ENCODE measurements at regions not wholly inside any gene's neighbourhood (a gene's known extent, or its start where the extent isn't known, plus 50 kb on each side); places are given as distances from the start of the nearest gene placed in this dataset.

- Mint-ChIP-seq H3K9me3 (ENCODE audit: unreplicated experiment) (no peaks in the 10 kb centered on the region), H3K27me3 (ENCODE audit: unreplicated experiment) (no peaks in the 10 kb centered on the region), H3K4me3 (ENCODE audit: unreplicated experiment) (no peak overlapping the region), H3K27ac (ENCODE audit: unreplicated experiment) (no peak overlapping the region), H3K36me3 (ENCODE audit: low read depth, unreplicated experiment) (no peaks in the 10 kb centered on the region), H3K4me1 (ENCODE audit: unreplicated experiment) (no peaks in the 10 kb centered on the region)
- TF ChIP-seq CTCF (IDR thresholded peaks at IDR 0.05; ENCODE audit: unreplicated experiment): no peak
- no peak for DNase-seq (ENCODE audit: low spot score)
Observed at GRCh38 chr5:109529520-109529919, 119.7 kb upstream of the PJA2 start.

- DNase-seq (ENCODE audit: low spot score): no peak
- peaks cover 4% of the 10 kb centered on the region for H3K9me3 Mint-ChIP-seq (ENCODE audit: unreplicated experiment)
- no peaks in the 10 kb centered on the region for H3K36me3 Mint-ChIP-seq (ENCODE audit: low read depth, unreplicated experiment)
- no peak overlapping the region for H3K27ac Mint-ChIP-seq (ENCODE audit: unreplicated experiment)
- no peaks in the 10 kb centered on the region for H3K27me3 Mint-ChIP-seq (ENCODE audit: unreplicated experiment)
- TF ChIP-seq CTCF (IDR thresholded peaks at IDR 0.05; ENCODE audit: unreplicated experiment): no peak
- no peak overlapping the region for H3K4me3 Mint-ChIP-seq (ENCODE audit: unreplicated experiment)
- H3K4me1 Mint-ChIP-seq (ENCODE audit: unreplicated experiment): no peaks in the 10 kb centered on the region
Observed at GRCh38 chr5:109524555-109524954, 114.8 kb upstream of the PJA2 start.

GRCh38 chr5:109524026-109524425, 114.3 kb upstream of the PJA2 start:
- H3K27me3 Mint-ChIP-seq (ENCODE audit: unreplicated experiment): no peaks in the 10 kb centered on the region
- H3K27ac Mint-ChIP-seq (ENCODE audit: unreplicated experiment): no peak overlapping the region
- no peaks in the 10 kb centered on the region for H3K4me1 Mint-ChIP-seq (ENCODE audit: unreplicated experiment)
- H3K4me3 Mint-ChIP-seq (ENCODE audit: unreplicated experiment): no peak overlapping the region
- DNase-seq (ENCODE audit: low spot score): no peak
- H3K9me3 Mint-ChIP-seq (ENCODE audit: unreplicated experiment): peaks cover 4% of the 10 kb centered on the region
- TF ChIP-seq CTCF (IDR thresholded peaks at IDR 0.05; ENCODE audit: unreplicated experiment): no peak
- no peaks in the 10 kb centered on the region for H3K36me3 Mint-ChIP-seq (ENCODE audit: low read depth, unreplicated experiment)

GRCh38 chr5:109522404-109522803, 112.6 kb upstream of the PJA2 start:
- H3K4me3 Mint-ChIP-seq (ENCODE audit: unreplicated experiment): no peak overlapping the region
- no peaks in the 10 kb centered on the region for H3K4me1 Mint-ChIP-seq (ENCODE audit: unreplicated experiment)
- H3K27me3 Mint-ChIP-seq (ENCODE audit: unreplicated experiment): no peaks in the 10 kb centered on the region
- no peak for TF ChIP-seq CTCF (IDR thresholded peaks at IDR 0.05; ENCODE audit: unreplicated experiment)
- H3K9me3 Mint-ChIP-seq (ENCODE audit: unreplicated experiment): peaks cover 4% of the 10 kb centered on the region
- H3K27ac Mint-ChIP-seq (ENCODE audit: unreplicated experiment): no peak overlapping the region
- no peak for DNase-seq (ENCODE audit: low spot score)
- H3K36me3 Mint-ChIP-seq (ENCODE audit: low read depth, unreplicated experiment): no peaks in the 10 kb centered on the region

GRCh38 chr5:109519416-109519815, 109.6 kb upstream of the PJA2 start:
- H3K9me3 Mint-ChIP-seq (ENCODE audit: unreplicated experiment): peaks cover 4% of the 10 kb centered on the region
- no peak for TF ChIP-seq CTCF (IDR thresholded peaks at IDR 0.05; ENCODE audit: unreplicated experiment)
- DNase-seq (ENCODE audit: low spot score): no peak
- H3K4me3 Mint-ChIP-seq (ENCODE audit: unreplicated experiment): no peak overlapping the region
- H3K27ac Mint-ChIP-seq (ENCODE audit: unreplicated experiment): no peak overlapping the region
- H3K4me1 Mint-ChIP-seq (ENCODE audit: unreplicated experiment): peaks cover 6% of the 10 kb centered on the region
- no peaks in the 10 kb centered on the region for H3K36me3 Mint-ChIP-seq (ENCODE audit: low read depth, unreplicated experiment)
- H3K27me3 Mint-ChIP-seq (ENCODE audit: unreplicated experiment): no peaks in the 10 kb centered on the region

Measured in endothelial cell (in vitro differentiated cells).